Activated T-cell treated with anti-CD3 and anti-CD28 coated beads for 4 hours (primary cell): ENCODE measurements at regions not wholly inside any gene's neighbourhood (a gene's known extent, or its start where the extent isn't known, plus 50 kb on each side); places are given as distances from the start of the nearest gene placed in this dataset.
"Not testable (repeated sequence)": the region's sequence is repeated elsewhere in the genome, so short reads cannot be mapped to it uniquely, and the experiment has no call there.

Source experiments
- DNase-seq: peaks from one replicate; pipeline ENCODE4 v3.0.0-alpha.2; 2020

GRCh38 chr2:121063471-121063870 is 221.5 kb downstream of the TFCP2L1 start:
- no peak for DNase-seq

DNA sequence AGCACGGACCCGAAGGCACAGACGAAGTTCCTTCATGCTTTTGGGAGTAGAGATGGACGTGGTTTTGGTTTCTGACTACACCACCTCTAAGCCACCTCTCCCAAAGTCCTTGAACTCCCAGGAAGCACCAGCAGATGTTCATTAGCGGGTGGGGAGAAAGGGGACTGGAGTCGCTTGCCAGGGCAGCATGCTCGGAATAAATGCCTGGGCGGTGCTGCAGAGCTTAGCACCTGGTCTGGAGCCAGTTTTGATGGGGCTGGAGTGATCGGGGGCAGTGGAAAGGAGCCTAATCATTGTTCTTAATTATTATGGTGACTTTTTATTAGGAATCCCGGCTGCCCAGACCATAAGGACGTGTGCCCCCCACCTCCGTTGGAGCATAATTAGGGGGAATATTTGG is 220.8 kb downstream of the TFCP2L1 start:
- DNase-seq: no peak

DNA sequence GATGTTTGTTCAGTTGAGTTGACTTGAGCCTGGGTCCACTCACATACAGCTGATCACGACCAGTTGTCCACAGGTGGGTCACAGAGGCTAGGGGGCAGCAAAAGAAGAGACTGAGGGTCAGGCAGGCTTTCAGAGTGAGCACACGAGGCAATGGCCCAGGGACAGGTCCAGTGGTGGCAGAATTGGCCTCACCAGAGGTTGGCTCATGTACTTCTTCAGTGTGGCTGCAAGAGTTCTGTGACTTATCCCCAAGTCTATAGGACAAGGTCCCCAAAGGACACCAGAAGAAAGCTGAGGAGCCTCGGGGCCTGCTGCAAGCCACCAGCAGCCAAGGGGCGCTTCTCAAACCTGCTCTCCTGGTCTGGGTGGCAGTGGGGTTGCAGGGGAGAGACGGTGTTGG is 219.8 kb downstream of the TFCP2L1 start:
- DNase-seq: no peak

GRCh38 chr2:121066526-121066925 is 218.5 kb downstream of the TFCP2L1 start:
- DNase-seq: no peak

- DNase-seq: no peak
These were observed 216.2 kb downstream of the TFCP2L1 start for GRCh38 chr2:121068851-121069250.

GRCh38 chr2:121069434-121069969 is 215.5 kb downstream of the TFCP2L1 start:
- no peak for DNase-seq

- not testable (repeated sequence) for DNase-seq
These were observed 214.9 kb downstream of the TFCP2L1 start for GRCh38 chr2:121070061-121070460.

GRCh38 chr2:121071034-121071504 is 213.9 kb downstream of the TFCP2L1 start:
- DNase-seq: no peak

DNA sequence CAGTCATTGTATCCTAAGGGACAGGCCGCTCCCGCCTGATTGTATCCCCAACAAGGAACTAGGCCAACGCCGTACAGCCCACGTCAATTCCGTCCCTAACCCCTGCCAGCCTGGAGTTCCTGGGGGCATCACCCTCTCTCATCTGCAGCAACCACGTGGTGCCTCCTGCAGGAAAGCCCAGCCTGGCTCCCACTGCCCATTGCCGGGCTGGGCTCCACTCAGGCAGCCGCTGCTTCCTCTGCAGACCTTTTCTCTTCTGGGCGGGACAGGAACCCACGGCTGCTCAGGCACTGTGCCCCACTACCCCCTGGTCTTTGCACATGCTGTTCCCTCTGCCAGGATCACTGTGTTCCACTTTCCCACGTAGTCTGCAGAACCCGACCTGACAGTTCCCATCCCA is 212.2 kb downstream of the TFCP2L1 start:
- no peak for DNase-seq

DNA sequence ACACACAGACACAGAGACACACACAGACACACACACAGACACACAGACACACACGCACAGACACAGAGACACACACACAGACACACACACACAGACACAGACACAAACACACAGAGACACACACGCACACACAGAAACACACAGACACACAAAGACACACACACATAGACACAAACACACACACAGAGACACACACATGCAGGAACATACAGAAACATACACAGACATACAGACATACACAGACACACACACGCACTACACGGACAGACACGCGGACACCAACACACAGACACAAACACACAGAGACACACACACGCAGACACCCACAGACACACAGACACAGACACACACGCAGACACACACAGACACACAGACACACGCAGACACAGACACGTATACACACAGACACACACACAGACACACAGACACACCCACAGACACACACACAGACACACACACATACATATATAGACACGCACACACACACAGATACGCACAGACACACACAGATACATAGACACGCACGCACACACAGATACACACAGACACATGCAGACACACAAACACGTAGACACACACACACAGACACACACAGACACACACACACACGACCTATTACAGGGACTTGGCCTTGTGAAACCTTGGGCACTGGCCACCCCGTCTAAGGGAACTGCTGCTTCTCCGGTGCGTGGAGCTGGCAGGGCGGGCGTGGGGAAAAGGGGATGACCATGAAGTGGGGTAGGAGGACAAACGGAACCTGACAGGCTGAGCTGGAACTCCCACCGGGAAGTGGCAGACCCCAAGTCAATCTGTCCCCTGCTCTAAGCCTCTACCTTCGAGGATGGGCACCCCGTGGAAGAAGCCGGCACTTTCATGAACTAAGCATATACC is 211.4 kb downstream of the TFCP2L1 start:
- DNase-seq: no peak

- no peak for DNase-seq
These were observed 210.6 kb downstream of the TFCP2L1 start for GRCh38 chr2:121074293-121074932.

GRCh38 chr2:121075006-121075551 is 209.9 kb downstream of the TFCP2L1 start:
- no peak for DNase-seq

DNA sequence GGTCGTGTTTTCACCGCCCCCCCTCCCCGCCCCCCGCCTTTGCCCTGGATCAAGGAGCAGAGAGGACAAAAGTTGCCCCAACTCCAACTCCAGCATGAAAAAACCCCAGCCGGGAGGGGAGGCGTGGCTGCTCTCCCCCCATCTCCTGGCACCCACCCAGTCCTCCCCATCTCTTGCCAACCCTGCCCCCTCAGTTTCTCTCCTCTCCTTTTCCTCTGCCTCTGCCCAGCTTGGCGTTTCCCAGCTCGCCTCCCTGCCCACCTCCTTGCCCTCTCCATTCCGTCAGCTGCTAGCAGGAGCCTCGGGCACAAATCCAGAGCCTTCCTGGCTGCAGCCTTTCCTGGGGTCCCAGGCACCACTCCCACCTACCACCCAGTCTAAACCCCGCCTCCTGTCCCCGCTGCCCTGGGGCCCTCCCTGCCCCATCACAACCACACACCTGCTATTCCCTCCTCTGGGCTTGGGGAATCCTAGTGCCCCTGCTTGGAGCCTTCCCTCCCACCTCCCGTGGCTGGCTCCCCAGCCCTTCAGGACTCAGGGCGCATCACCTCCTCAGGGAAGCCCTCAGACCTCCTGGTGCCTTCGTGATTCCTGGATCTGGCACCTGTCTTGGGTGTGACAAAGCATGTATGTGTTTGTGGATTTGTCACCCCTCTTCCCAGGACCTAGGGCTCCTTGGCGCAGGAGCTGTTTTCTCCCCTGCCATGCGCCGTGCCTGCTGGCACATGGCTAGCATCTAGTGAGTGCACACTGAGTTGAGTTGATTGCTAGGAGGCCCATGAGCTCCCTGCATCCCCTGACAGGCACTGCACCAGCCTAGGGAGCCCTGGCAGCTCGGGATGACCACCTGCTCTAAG is 209.1 kb downstream of the TFCP2L1 start:
- DNase-seq: no peak

DNA sequence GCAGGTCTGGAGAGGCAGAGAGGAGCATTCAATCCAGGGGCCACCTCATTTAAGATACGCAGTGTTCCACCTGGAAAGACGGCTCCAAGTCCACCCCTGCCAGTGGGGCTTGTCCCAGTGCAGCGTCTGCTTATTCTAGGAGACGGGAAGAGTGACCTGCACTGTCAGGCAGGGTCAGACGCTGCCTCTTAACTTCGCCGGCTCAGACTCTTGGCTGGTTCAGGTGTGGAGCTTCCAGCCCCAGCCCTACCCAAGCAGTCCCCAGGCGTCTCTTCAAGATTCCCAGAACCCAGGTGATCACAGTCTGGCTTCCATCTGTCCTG is 208.5 kb downstream of the TFCP2L1 start:
- DNase-seq: no peak

DNA sequence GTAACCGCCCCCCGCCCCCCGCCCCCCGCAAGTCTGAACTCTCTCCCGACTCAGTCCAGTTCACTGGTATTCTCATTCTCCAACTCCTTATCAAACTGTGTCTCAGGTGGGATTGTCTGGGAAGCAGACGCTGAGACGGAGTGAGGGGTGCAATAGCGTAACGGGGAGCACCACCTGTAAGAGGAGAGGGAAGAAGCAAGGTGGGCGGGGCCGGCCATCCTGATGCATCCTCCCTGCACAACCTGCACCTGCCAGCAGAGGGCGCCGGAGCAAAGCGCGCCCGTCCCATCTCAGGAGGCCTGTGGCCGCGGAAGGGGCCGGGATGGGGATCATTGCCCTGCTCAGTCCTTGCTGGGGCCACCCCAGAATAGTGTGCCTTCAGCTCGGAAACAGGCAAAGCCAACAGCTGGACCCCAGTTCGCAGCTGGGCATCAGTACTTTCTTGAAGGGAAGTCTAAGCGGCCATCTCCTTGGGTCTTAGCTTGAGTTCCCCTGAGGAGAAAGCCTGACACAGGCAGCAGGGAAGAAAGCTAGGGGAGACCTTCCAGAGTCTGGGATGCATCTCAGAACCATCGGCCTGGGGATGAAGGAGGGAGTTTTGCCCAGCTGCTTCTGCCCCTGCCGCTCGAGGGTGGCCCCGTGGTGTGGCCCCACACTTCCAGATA is 208.0 kb downstream of the TFCP2L1 start:
- peak; percentile 43 for DNase-seq

GRCh38 chr2:121078899-121079298 is 206.1 kb downstream of the TFCP2L1 start:
- DNase-seq: no peak

GRCh38 chr2:121080013-121080772 is 204.8 kb downstream of the TFCP2L1 start:
- peak; percentile 11 for DNase-seq

GRCh38 chr2:121081701-121082100 is 203.3 kb downstream of the TFCP2L1 start:
- DNase-seq: no peak

DNA sequence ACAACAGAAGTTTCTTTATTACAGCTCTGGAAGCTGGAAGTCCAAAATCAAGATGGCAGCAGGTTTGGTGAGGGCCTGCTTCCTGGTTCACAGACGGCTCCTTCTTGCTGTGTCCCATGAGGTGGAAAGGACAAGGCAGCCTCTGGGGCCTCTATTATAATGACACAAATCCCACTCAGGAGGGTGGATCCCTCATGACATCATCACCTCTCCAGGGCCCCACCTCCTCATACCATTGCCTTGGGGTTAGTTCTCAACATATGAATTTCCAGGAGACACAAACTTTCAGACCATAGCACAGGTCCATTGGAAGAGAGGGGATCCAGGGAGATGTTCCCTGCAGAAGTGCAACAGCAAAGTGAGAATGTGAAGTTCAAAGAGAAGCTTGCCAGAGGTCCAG is 202.8 kb downstream of the TFCP2L1 start:
- DNase-seq: no peak

DNA sequence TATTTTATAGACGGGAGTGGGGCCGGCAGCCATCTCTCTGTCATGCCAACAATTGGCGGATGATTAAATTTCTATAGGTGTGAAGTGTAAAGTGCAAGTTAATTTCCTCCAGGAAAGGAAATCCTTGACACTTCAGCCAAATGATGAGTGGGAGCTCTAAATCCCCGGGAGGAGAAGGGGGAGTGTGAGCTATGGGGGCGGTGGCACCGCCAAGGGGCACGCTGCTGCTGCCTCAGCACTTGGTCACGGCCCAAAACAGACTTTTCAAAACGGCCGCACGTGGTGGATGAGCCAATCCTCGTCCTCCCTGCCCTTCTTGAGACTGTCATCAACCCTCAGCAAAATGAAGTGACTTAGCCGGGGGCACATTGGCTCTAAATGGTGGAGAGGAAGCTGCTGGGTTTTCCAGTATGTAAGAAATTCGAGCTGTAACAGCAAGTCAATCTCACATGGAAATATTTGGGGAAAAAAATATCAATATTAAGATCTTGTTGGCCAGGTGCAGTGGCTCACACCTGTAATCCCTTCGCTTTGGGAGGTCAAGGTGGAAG is 200.8 kb downstream of the TFCP2L1 start:
- DNase-seq: no peak

DNA sequence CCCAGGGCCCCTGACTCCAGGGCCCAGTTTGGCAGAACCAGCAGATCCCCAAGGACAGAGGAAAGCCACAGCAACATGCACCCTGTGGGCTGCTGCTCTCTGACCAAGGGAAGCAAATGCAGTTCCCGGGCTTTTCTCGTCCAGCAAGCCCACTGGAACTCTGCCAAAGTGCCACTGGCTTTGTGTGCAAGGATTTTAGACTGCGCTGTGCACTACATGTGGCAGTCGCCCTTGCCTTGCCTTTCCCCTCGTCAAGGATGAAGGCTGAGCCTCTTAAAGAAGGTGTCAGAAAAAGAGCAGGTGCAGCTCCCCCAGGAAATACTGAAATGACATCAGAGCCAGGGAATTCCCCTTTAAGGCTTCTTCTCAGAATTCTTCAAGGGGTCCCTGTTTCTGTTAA is 199.2 kb downstream of the TFCP2L1 start:
- no peak for DNase-seq
